Stomach (tissue), 4 donors: ENCODE measurements at regions not wholly inside any gene's neighbourhood (a gene's known extent, or its start where the extent isn't known, plus 50 kb on each side); places are given as distances from the start of the nearest gene placed in this dataset.

ENCODE experiments used
- CTCF ChIP-seq, 7 experiments: fragments of 450-650 bp in 4 of 7; fragments of 200-600 bp in 3 of 7; sonication (generic) in 3 of 7; IDR thresholded peaks; one replicate each; pipeline ENCODE4 v1.5.1; 2016 to 2019; ENCODE audit warnings: antibody characterized with exemption in 7 of 7, control low read depth in 2 of 7, mild to moderate bottlenecking in 1 of 7
- EP300 ChIP-seq: sonication (generic); formaldehyde crosslinking; IDR thresholded peaks from one replicate; pipeline ENCODE4 v1.6.1; 2017; ENCODE audit warnings: antibody characterized with exemption
- POLR2A ChIP-seq, 4 donors: fragments of 450-650 bp; IDR thresholded peaks; one replicate each; pipeline ENCODE4 v1.6.1; 2016; ENCODE audit warnings: antibody characterized with exemption in 4 of 4, control low read depth in 2 of 4, mild to moderate bottlenecking in 1 of 4, moderate library complexity in 1 of 4

GRCh38 chr13:76634431-76635191 is 251.6 kb downstream of the KCTD12 start:
- TF ChIP-seq CTCF (IDR thresholded peaks at IDR 0.05) (no peak), POLR2A (IDR thresholded peaks at IDR 0.05) (no peak), EP300 (no peak)
